Esophagus muscularis mucosa (tissue), 4 donors: ENCODE measurements at regions not wholly inside any gene's neighbourhood (a gene's known extent, or its start where the extent isn't known, plus 50 kb on each side); places are given as distances from the start of the nearest gene placed in this dataset.

Experiments
- DNase-seq: peaks from one replicate; pipeline ENCODE4 v3.0.0-alpha.2; 2017; ENCODE audit errors: extremely low spot score
- H3K27ac ChIP-seq, 4 donors: fragments of 200-600 bp; sonication (generic); replicated peaks in 1 of 4; 1 replicate in 3 of 4; 2 replicates in 1 of 4; pipeline ENCODE4 v1.5.1; 2016 to 2019; ENCODE audit warnings: mild to moderate bottlenecking in 1 of 4
- H3K27me3 ChIP-seq, 4 donors: fragments of 200-600 bp; sonication (generic); one replicate each; pipeline versions ENCODE4 v1.5.1 to v1.6.0; 2016 to 2019
- H3K36me3 ChIP-seq, 4 donors: fragments of 200-600 bp; sonication (generic); one replicate each; pipeline ENCODE4 v1.5.1; 2016 to 2019
- H3K4me1 ChIP-seq, 4 donors: fragments of 200-600 bp; sonication (generic); one replicate each; pipeline ENCODE4 v1.5.1; 2016 to 2019
- H3K4me3 ChIP-seq, 4 donors: fragments of 200-600 bp; sonication (generic); 1 replicate in 2 of 4; 2 replicates in 2 of 4; pipeline ENCODE4 v1.5.1; 2016 to 2019; ENCODE audit warnings: mild to moderate bottlenecking in 4 of 4, moderate library complexity in 1 of 4
- H3K9me3 ChIP-seq, 4 donors: fragments of 200-600 bp; sonication (generic); 1 replicate in 3 of 4; 2 replicates in 1 of 4; pipeline ENCODE4 v1.5.1; 2016 to 2019
- CTCF ChIP-seq, 3 experiments: fragments of 200-600 bp in 2 of 3; fragments of 450-650 bp in 1 of 3; sonication (generic) in 2 of 3; IDR thresholded peaks; one replicate each; pipeline ENCODE4 v1.5.1; 2017 to 2019; ENCODE audit warnings: antibody characterized with exemption in 3 of 3, mild to moderate bottlenecking in 2 of 3, moderate library complexity in 1 of 3
- EP300 ChIP-seq: sonication (generic); formaldehyde crosslinking; IDR thresholded peaks from one replicate; pipeline ENCODE4 v1.6.1; 2017; ENCODE audit warnings: antibody characterized with exemption
- POLR2A ChIP-seq: fragments of 450-650 bp; IDR thresholded peaks from one replicate; pipeline ENCODE4 v1.6.1; 2017; ENCODE audit warnings: antibody characterized with exemption, moderate library complexity, mild to moderate bottlenecking, low read depth
- POLR2AphosphoS5 ChIP-seq, 2 donors: sonication (generic); formaldehyde crosslinking; IDR thresholded peaks; one replicate each; pipeline ENCODE4 v1.6.1; 2017; ENCODE audit warnings: antibody characterized with exemption in 2 of 2
- WGBS: methylation state at CpG from one replicate; pipeline ENCODE4 v1.1.5; 2018; 5-methylcytosine and 5-hydroxymethylcytosine counted together
- intact Hi-C: fragments of 100-400 bp; cut with DNase I; formaldehyde crosslinking; loops from one replicate; pipeline ENCODE4 v1.15.1; 2023

GRCh38 chr7:46616636-46617035 is 695.6 kb upstream of the IGFBP3 start:
- 80% methylated on average over 1 of the region's 1 CpG for WGBS
- H3K36me3 ChIP-seq: no peaks in the 10 kb centered on the region
- H3K27ac ChIP-seq: no peak overlapping the region
- DNase-seq: no peak
- no peak for TF ChIP-seq CTCF (IDR thresholded peaks at IDR 0.05)
- no peak for TF ChIP-seq POLR2A
- TF ChIP-seq EP300: no peak
- TF ChIP-seq POLR2AphosphoS5 (IDR thresholded peaks at IDR 0.05): no peak
- intact Hi-C loops: no loop called here
- H3K9me3 ChIP-seq: no peaks in the 10 kb centered on the region
- peaks cover 0 to 7% (median 2%) of the 10 kb centered on the region in 4 donors for H3K4me1 ChIP-seq
- no peak overlapping the region for H3K4me3 ChIP-seq
- H3K27me3 ChIP-seq: no peaks in the 10 kb centered on the region

GRCh38 chr7:46613551-46613950 is 692.5 kb upstream of the IGFBP3 start:
- Histone ChIP-seq H3K36me3 (no peaks in the 10 kb centered on the region), H3K4me3 (no peak overlapping the region), H3K4me1 (peaks cover 7 to 18% (median 9%) of the 10 kb centered on the region in 4 donors), H3K27me3 (no peaks in the 10 kb centered on the region), H3K9me3 (no peaks in the 10 kb centered on the region), H3K27ac (no peak overlapping the region)
- no peak for TF ChIP-seq POLR2AphosphoS5 (IDR thresholded peaks at IDR 0.05)
- TF ChIP-seq CTCF (IDR thresholded peaks at IDR 0.05): no peak
- no peak for TF ChIP-seq EP300
- no peak for TF ChIP-seq POLR2A
- 59% methylated on average over 1 of the region's 1 CpG for WGBS
- intact Hi-C loops: no loop called here
- peak; percentile 39 for DNase-seq

- H3K9me3 ChIP-seq: no peaks in the 10 kb centered on the region
- no peak overlapping the region for H3K27ac ChIP-seq
- TF ChIP-seq CTCF (IDR thresholded peaks at IDR 0.05) (no peak), POLR2AphosphoS5 (IDR thresholded peaks at IDR 0.05) (no peak), POLR2A (no peak), EP300 (no peak)
- H3K36me3 ChIP-seq: no peaks in the 10 kb centered on the region
- DNase-seq: peak; percentile 53
- H3K4me1 ChIP-seq: peaks cover 7 to 18% (median 9%) of the 10 kb centered on the region in 4 donors
- H3K27me3 ChIP-seq: no peaks in the 10 kb centered on the region
- WGBS: 58% methylated on average over 5 of the region's 5 CpGs
- no peak overlapping the region for H3K4me3 ChIP-seq
- intact Hi-C loops: no loop called here
These were observed 692.0 kb upstream of the IGFBP3 start for GRCh38 chr7:46613116-46613515.

GRCh38 chr7:46611508-46611907 is 690.4 kb upstream of the IGFBP3 start:
- Histone ChIP-seq H3K4me1 (peaks cover 10 to 28% (median 14%) of the 10 kb centered on the region in 4 donors), H3K36me3 (no peaks in the 10 kb centered on the region), H3K9me3 (no peaks in the 10 kb centered on the region), H3K27ac (no peak overlapping the region), H3K27me3 (no peaks in the 10 kb centered on the region), H3K4me3 (no peak overlapping the region)
- DNase-seq: no peak
- WGBS: 89% methylated on average over 2 of the region's 2 CpGs
- intact Hi-C loops: no loop called here
- TF ChIP-seq CTCF (IDR thresholded peaks at IDR 0.05): no peak
- TF ChIP-seq POLR2AphosphoS5 (IDR thresholded peaks at IDR 0.05): no peak
- TF ChIP-seq POLR2A: no peak
- TF ChIP-seq EP300: no peak

- Histone ChIP-seq H3K4me1 (peaks cover 10 to 35% (median 14%) of the 10 kb centered on the region in 4 donors), H3K36me3 (no peaks in the 10 kb centered on the region), H3K27me3 (no peaks in the 10 kb centered on the region), H3K27ac (no peak overlapping the region), H3K9me3 (no peaks in the 10 kb centered on the region), H3K4me3 (no peak overlapping the region)
- no peak for DNase-seq
- 16% methylated on average over 2 of the region's 2 CpGs for WGBS
- TF ChIP-seq POLR2AphosphoS5 (IDR thresholded peaks at IDR 0.05) (no peak), CTCF (IDR thresholded peaks at IDR 0.05) (no peak)
- intact Hi-C loops: no loop called here
These were observed 689.7 kb upstream of the IGFBP3 start for GRCh38 chr7:46610746-46611145.
